ENCODE measurements at regions not wholly inside any gene's neighbourhood (a gene's known extent, or its start where the extent isn't known, plus 50 kb on each side); places are given as distances from the start of the nearest gene placed in this dataset.

DNA sequence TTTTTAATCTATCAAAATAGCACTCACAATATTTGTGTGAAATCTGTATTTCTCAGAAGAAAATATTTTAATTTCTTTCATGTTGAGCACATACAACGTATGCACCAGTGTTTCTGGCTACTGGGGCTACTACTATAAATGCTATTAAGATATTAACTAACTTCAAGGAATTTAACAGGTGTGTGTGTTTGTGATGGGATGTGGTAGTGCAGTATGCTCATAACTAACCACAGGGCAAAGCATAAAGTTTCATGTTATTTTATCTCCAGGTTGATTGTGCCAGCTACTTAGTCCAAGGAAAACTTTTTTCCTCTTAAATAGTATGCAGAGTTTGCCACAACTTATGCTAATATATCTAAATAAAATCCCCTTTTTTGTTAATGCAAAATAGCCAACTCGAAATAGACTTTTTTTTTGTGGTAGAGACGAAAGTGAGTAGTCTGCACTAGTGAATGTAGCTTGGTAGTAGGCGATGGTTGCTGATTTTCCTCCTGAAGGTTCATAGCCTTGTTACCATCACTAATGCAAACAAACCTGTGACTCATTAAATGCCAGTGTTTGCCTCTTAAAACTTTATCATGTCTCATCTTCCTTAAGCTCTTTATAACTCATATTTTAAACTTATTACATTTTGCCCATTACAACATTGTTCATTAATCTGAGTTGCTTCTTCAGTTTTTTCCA lies 565.5 kb upstream of the ANO3 start:
- no peak for TF ChIP-seq EZH2 (IDR thresholded peaks at IDR 0.05; ENCODE audit: borderline replicate concordance, low read length)
- TF ChIP-seq, protein P1, sequence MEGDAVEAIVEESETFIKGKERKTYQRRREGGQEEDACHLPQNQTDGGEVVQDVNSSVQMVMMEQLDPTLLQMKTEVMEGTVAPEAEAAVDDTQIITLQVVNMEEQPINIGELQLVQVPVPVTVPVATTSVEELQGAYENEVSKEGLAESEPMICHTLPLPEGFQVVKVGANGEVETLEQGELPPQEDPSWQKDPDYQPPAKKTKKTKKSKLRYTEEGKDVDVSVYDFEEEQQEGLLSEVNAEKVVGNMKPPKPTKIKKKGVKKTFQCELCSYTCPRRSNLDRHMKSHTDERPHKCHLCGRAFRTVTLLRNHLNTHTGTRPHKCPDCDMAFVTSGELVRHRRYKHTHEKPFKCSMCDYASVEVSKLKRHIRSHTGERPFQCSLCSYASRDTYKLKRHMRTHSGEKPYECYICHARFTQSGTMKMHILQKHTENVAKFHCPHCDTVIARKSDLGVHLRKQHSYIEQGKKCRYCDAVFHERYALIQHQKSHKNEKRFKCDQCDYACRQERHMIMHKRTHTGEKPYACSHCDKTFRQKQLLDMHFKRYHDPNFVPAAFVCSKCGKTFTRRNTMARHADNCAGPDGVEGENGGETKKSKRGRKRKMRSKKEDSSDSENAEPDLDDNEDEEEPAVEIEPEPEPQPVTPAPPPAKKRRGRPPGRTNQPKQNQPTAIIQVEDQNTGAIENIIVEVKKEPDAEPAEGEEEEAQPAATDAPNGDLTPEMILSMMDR (IDR thresholded peaks at IDR 0.05; ENCODE audit: low read length) = no peak
